Neural cell (in vitro differentiated cells): ENCODE measurements at regions not wholly inside any gene's neighbourhood (a gene's known extent, or its start where the extent isn't known, plus 50 kb on each side); places are given as distances from the start of the nearest gene placed in this dataset.

Experiments used
- H2AFZ ChIP-seq: fragments of 200-600, 300-800 bp; sonication (generic), shearing (Covaris generic); 2 replicates; pipeline ENCODE4 v1.6.0; 2014; ENCODE audit warnings: low read depth, mild to moderate bottlenecking, antibody characterized with exemption, low read length, moderate library complexity
- H3F3A ChIP-seq: fragments of 200-600 bp; shearing (Covaris generic); 2 replicates; pipeline ENCODE4 v1.6.1; 2016; ENCODE audit warnings: mild to moderate bottlenecking, moderate library complexity, mixed read lengths, antibody characterized with exemption, low read length; ENCODE audit not compliant: insufficient read depth, poor library complexity, severe bottlenecking
- H3K27ac ChIP-seq: fragments of 200-600, 300-800 bp; sonication (generic), shearing (Covaris generic); 2 replicates; pipeline ENCODE4 v1.5.1; 2014; ENCODE audit warnings: mild to moderate bottlenecking, low read length, moderate library complexity
- H3K27me3 ChIP-seq: fragments of 300-800, 200-600 bp; sonication (generic), shearing (Covaris generic); 2 replicates; pipeline ENCODE4 v1.6.0; 2014; ENCODE audit warnings: mild to moderate bottlenecking, low read depth, low read length, moderate library complexity; ENCODE audit not compliant: insufficient read depth
- H3K36me3 ChIP-seq: fragments of 300-800, 200-600 bp; sonication (generic), shearing (Covaris generic); 2 replicates; pipeline ENCODE4 v1.5.1; 2014; ENCODE audit warnings: mild to moderate bottlenecking, antibody characterized with exemption, low read length, moderate library complexity; ENCODE audit not compliant: insufficient read depth
- H3K4me2 ChIP-seq: fragments of 300-800, 200-600 bp; sonication (generic), shearing (Covaris generic); 2 replicates; pipeline ENCODE4 v1.6.0; 2014; ENCODE audit warnings: mild to moderate bottlenecking, low read length
- H3K4me3 ChIP-seq: fragments of 300-800, 200-600 bp; sonication (generic), shearing (Covaris generic); 2 replicates; pipeline ENCODE4 v1.5.1; 2014; ENCODE audit warnings: mild to moderate bottlenecking, low read length, moderate library complexity
- H3K79me2 ChIP-seq: fragments of 200-600 bp; shearing (Covaris generic); replicated peaks from 2 replicates; pipeline ENCODE4 v1.6.0; 2014; ENCODE audit warnings: mild to moderate bottlenecking, low read length, moderate library complexity; ENCODE audit not compliant: insufficient read depth
- H3K9ac ChIP-seq: fragments of 300-800, 200-600 bp; sonication (generic), shearing (Covaris generic); 2 replicates; pipeline ENCODE4 v1.6.1; 2016; ENCODE audit warnings: mild to moderate bottlenecking, low read length, mixed read lengths
- H3K9me2 ChIP-seq: fragments of 200-600 bp; shearing (Covaris generic); 2 replicates; pipeline ENCODE4 v1.6.1; 2016; ENCODE audit warnings: mild to moderate bottlenecking, low read length, mixed read lengths; ENCODE audit not compliant: insufficient read depth
- H3K9me3 ChIP-seq: fragments of 200-600, 300-800 bp; sonication (generic), shearing (Covaris generic); 2 replicates; pipeline ENCODE4 v1.6.1; 2016; ENCODE audit warnings: mild to moderate bottlenecking, mixed run types, low read length, moderate library complexity, mixed read lengths
- H4K20me1 ChIP-seq: fragments of 200-600 bp; shearing (Covaris generic); 2 replicates; pipeline ENCODE4 v1.6.1; 2016; ENCODE audit warnings: mild to moderate bottlenecking, mixed run types; ENCODE audit not compliant: insufficient read depth
- CTCF ChIP-seq: fragments of 450-650 bp; IDR thresholded peaks from 2 replicates; pipeline ENCODE4 v1.5.1; 2014; ENCODE audit warnings: antibody characterized with exemption, mild to moderate bottlenecking, moderate library complexity; ENCODE audit not compliant: poor library complexity, severe bottlenecking
- EZH2 ChIP-seq: fragments of 200-600, 300-800 bp; shearing (Covaris generic), sonication (generic); IDR thresholded peaks from 2 replicates; pipeline ENCODE4 v1.6.1; 2014; ENCODE audit warnings: antibody characterized with exemption, low read length, borderline replicate concordance, mild to moderate bottlenecking; ENCODE audit not compliant: insufficient read depth, poor library complexity, severe bottlenecking
- MXI1 ChIP-seq: fragments of 450-650 bp; conservative IDR thresholded peaks from 2 replicates; pipeline ENCODE4 v1.6.1; 2014; ENCODE audit warnings: antibody characterized with exemption, mild to moderate bottlenecking; ENCODE audit not compliant: poor library complexity, severe bottlenecking
- POLR2AphosphoS5 ChIP-seq: IDR thresholded peaks from 2 replicates; pipeline ENCODE4 v1.6.1; 2012
- RAD21 ChIP-seq: fragments of 450-650 bp; conservative IDR thresholded peaks from 2 replicates; pipeline ENCODE4 v1.6.1; 2014; ENCODE audit warnings: antibody characterized with exemption, mild to moderate bottlenecking, moderate library complexity
- REST ChIP-seq: IDR thresholded peaks from 2 replicates; pipeline ENCODE4 v1.6.1; 2012; ENCODE audit warnings: borderline replicate concordance
- SMC3 ChIP-seq: fragments of 450-650 bp; conservative IDR thresholded peaks from 2 replicates; pipeline ENCODE4 v1.6.1; 2014; ENCODE audit warnings: antibody characterized with exemption, mild to moderate bottlenecking, moderate library complexity; ENCODE audit not compliant: poor library complexity
- TAF1 ChIP-seq: IDR thresholded peaks from 2 replicates; pipeline ENCODE4 v1.6.1; 2012; ENCODE audit warnings: low read depth

GRCh38 chr5:178787889-178788288 is 57.4 kb upstream of the ZNF354A start:
- no peaks in the 10 kb centered on the region for H3F3A ChIP-seq
- H3K9ac ChIP-seq, result no peak overlapping the region
- H4K20me1 ChIP-seq, result no peaks in the 10 kb centered on the region
- no peaks in the 10 kb centered on the region for H3K79me2 ChIP-seq
- no peak overlapping the region for H3K4me2 ChIP-seq
- no peak overlapping the region for H3K4me3 ChIP-seq
- H3K36me3 ChIP-seq, result no peaks in the 10 kb centered on the region
- H3K27ac ChIP-seq, result no peak overlapping the region
- H3K27me3 ChIP-seq, result no peaks in the 10 kb centered on the region
- H3K9me3 ChIP-seq, result no peaks in the 10 kb centered on the region
- TF ChIP-seq SMC3, result no peak
- no peak for TF ChIP-seq POLR2AphosphoS5
- TF ChIP-seq TAF1, result no peak
- TF ChIP-seq MXI1, result no peak
- TF ChIP-seq REST, result no peak
- no peak for TF ChIP-seq EZH2
- TF ChIP-seq RAD21, result no peak
- TF ChIP-seq CTCF, result no peak
- no peak overlapping the region for H2AFZ ChIP-seq
- H3K9me2 ChIP-seq, result no peaks in the 10 kb centered on the region

DNA sequence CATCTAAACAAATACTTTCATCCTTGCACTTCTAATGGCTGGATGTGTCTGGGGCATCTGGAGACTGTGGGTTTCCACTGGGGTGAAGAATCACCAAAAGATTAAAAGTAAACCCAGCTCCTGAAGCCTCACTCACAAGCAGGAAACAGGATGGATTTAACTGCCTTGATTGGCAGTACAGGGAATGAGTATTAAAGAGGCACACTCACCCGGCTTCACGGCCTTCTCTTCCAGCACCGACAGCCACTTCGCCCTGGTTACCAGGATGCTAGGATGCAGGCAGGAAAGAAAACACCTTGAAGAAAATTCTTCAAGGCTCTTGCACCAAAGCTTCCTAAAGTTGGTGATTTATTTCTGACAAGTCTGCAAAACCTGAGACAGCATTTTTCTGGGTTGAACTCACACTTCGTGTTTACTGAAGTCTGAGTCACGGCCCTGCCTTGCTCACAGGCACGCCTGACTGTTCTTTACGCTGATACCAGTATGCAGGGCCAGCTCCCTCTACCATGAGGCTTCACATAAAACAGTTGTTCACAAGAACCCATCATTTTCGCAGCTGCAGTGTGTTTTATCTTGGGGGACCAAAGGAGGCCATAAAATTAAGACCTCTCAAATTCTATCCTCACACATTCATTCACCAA is 56.5 kb upstream of the ZNF354A start:
- Histone ChIP-seq H3K9me2 (no peaks in the 10 kb centered on the region), H4K20me1 (no peaks in the 10 kb centered on the region), H3K4me2 (no peak overlapping the region), H3K9ac (no peak overlapping the region), H3K36me3 (no peaks in the 10 kb centered on the region), H2AFZ (no peak overlapping the region), H3K27ac (no peak overlapping the region), H3K4me3 (no peak overlapping the region), H3F3A (no peaks in the 10 kb centered on the region), H3K9me3 (no peaks in the 10 kb centered on the region), H3K27me3 (no peaks in the 10 kb centered on the region), H3K79me2 (no peaks in the 10 kb centered on the region)
- TF ChIP-seq REST, result no peak
- no peak for TF ChIP-seq EZH2
